HG03159 (cell line): ENCODE measurements at regions not wholly inside any gene's neighbourhood (a gene's known extent, or its start where the extent isn't known, plus 50 kb on each side); places are given as distances from the start of the nearest gene placed in this dataset.

Source experiments
- ATAC-seq: cut with Tn5 transposase; IDR thresholded peaks from one replicate; pipeline ENCODE4 v1.9.1; 2021; ENCODE audit warnings: mild to moderate bottlenecking, moderate library complexity; ENCODE audit not compliant: unreplicated experiment

GRCh38 chr5:68734781-68735180 lies 359.0 kb upstream of the SLC30A5 start:
- no peak for ATAC-seq

- no peak for ATAC-seq
Observed at GRCh38 chr5:68738236-68738635, 355.6 kb upstream of the SLC30A5 start.

- no peak for ATAC-seq
Observed at GRCh38 chr5:68738841-68739240, 355.0 kb upstream of the SLC30A5 start.

- ATAC-seq: peak; percentile 85
Observed at GRCh38 chr5:68739752-68740151, 354.1 kb upstream of the SLC30A5 start.

DNA sequence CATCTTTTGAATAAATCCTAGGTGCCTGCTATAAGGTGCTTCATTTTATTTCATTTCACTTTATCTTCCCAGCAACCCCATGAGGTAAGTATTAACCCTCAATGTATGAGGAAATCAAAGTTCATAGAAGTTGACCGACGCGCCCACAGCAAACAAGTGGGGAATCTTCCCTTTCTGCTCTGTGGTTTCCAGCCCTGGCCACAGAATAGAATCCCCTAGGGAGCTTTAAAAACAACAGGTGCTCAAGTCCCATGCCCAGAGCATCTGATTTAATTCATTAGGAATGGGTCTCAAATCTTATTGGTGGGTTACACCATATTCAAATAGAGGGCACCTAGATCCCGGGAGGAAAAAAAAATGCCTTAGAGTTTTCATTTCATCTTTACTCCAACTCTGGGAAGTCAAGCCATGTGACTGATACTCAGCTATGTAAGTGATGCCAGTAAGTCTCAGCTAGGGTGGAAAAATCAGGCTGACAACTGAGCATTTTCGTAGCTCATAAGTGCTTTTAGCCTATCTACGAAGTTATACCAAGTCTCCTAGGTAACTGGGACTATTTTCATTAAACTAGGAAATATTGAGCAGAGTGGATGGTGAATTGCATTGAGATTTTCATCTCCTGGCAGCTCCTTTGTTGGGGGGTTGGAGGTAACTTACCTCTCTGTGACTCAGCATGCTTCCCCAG lies 353.4 kb upstream of the SLC30A5 start:
- peak; percentile 64 for ATAC-seq

- ATAC-seq: no peak
Observed at GRCh38 chr5:68744206-68744605, 349.6 kb upstream of the SLC30A5 start.

GRCh38 chr5:68745448-68745847 lies 348.4 kb upstream of the SLC30A5 start:
- no peak for ATAC-seq

- ATAC-seq: no peak
Observed at GRCh38 chr5:68746220-68746619, 347.6 kb upstream of the SLC30A5 start.

GRCh38 chr5:68746643-68747420 lies 347.0 kb upstream of the SLC30A5 start:
- no peak for ATAC-seq

DNA sequence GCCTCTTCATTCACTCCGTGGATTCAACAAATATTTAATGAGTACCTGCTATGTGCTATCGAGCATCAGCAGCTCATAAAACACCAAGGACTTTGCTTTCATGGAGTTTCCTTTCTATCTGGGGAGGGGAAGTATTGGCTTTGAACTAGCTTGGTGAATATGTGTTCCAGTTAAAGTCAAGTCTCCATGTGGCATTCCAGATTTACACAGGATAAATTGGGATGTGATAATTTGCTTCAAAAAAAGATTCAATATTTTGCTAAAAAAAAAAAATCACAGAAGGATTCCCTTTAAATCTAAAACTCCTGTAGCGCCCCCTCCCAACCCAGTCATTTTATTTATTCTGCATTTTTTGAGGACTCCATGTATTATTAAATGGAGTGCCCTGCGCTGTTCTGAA lies 346.3 kb upstream of the SLC30A5 start:
- no peak for ATAC-seq

DNA sequence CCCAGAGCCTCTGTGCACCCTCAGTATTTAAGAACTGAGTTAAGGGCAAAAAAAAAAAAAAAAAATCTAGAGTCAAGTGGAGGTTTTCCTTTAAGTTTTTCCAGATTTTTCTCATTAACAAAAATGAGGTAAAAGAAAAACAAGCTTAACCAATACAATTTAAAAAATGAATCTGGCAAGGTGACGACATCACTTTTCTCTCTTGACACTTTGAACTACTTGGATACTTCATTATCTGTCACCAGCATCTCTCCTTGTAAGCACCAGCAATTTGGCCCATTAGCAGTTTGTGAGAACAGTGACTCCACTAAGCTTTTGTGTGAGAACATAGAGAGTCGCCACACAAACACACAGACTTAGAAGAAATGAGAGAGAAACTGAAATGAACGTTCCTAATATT lies 345.7 kb upstream of the SLC30A5 start:
- ATAC-seq: no peak

- no peak for ATAC-seq
Observed at GRCh38 chr5:68749077-68749476, 344.7 kb upstream of the SLC30A5 start.

- ATAC-seq: no peak
Observed at GRCh38 chr5:68749631-68750030, 344.2 kb upstream of the SLC30A5 start.

GRCh38 chr5:68751661-68752060 lies 342.2 kb upstream of the SLC30A5 start:
- ATAC-seq: no peak

- ATAC-seq: no peak
Observed at GRCh38 chr5:68754536-68754935, 339.3 kb upstream of the SLC30A5 start.

DNA sequence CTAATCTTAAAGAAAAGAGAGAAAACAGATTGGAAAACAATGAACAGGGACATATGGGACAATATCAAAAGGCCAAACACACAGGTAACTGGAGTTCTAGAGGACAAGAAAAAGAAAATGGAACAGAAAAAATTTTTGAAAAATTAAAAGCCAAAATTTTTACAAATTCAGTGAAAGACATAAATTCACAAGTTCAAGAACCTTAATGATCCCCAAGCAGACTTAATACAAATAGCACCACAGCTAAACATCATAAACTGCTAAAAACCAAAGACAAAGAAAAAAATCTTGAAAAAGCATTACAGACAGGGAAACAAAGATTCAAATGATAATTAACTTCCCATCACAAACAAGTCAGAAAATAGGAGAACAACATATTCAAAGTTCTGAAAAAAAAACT lies 338.5 kb upstream of the SLC30A5 start:
- ATAC-seq: no peak

GRCh38 chr5:68757006-68757405 lies 336.8 kb upstream of the SLC30A5 start:
- ATAC-seq: no peak

DNA sequence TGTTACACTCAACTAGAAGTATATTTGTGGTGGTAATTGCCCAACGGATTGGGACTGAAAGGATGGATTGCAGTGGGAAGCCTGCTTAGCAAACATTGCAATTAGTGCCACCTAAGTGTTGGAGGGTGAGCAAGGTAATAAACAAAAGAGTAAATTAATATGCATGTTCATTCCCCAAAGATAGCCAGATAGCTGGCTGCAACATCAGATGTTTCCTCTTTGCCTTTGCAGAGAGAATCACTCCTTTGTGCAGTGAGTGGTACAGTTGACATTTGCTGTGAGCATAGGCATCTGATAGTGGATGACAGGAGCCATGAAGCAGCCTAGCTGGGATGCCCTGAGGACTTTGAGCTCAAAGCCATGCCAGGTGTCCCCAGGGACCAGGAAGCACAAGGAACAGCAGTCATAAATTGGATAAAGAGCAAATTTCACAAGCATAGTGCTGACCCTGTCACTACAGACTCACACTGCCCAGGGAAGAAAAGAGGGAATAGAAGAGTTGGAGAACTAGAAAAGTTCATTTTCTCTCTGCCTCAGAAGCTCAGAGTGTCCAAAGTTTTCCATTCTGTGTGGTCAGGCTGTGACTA lies 336.1 kb upstream of the SLC30A5 start:
- ATAC-seq: no peak

DNA sequence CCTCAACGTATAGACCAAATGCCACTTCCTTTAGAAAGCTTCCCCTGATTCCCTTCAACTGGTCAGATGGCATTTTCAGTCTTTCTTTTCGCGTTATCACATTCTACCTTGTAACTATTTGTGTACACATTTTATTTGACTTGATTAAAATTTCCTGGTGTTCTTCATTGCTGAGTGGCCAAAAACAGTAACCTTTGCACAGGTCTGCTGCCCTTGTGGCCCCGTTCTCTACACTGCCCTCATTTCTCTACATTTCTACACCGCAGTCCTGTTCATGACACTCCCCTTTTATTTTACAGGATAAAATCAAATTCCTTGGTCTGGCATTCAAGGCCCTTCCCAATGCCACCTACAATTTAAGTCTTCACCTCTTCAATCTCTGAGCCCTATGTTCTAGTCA lies 334.2 kb upstream of the SLC30A5 start:
- no peak for ATAC-seq

DNA sequence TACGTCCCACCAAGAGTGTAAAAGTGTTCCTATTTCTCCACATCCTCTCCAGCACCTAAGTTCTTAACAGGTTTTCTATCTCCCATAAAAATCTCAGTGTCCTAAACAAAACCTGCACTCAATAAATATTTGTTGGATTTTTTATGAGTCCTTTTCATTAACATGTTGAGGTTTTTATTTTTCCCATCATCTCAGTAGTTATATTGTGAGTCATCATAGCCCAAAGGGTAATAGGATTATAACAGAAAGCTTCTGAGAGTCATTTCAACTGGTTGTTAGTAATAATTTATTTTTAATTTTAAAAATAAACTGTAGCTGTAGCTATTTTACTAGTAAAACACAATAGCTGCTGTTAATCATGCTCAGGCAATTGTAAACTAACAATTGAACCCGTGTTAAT lies 331.6 kb upstream of the SLC30A5 start:
- ATAC-seq: no peak

DNA sequence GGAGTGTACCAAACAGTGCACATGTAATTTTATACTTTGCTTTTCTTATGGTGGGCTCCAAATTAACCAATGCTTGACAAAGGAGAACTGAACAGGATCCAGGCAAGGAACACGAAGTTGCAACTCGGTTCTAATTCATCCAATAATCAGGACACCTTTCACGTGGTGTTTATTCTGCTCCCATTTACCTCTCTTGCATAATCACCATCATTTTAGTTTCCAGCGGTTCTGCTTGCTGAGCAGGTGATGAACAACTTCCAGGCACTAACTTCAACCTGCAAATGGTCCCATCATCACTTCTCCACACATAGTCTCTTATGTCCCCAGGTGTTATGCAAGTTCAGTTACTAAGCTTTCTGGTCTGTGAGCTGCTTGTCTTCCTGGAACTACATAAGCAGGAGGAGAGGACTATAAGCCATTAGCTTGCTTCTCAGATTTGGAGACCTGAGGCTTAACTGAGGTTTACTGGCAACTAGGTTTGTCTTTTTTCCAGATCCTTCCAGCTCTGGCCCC lies 326.8 kb upstream of the SLC30A5 start:
- ATAC-seq: no peak

DNA sequence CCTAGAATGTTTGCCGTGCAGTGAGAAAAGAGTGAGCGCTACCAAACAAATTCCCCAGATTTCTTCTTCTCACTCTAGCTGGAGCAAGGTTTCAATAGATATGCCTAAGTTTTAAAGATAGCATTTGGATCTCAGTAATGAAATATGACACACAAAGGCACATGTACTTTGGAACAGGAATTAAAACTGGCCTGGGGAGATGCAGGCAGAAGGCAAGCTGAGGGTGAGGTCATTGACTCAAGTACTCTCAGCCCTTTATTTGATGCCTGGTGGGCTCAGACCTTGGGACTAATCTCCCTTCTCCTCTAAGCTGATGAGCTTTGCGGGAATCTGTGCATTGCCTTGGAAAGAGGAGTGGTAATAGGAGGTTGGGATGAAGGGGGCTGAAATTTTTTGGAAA lies 323.3 kb upstream of the SLC30A5 start:
- ATAC-seq: no peak
